HL-60 (cell line): ENCODE measurements at regions not wholly inside any gene's neighbourhood (a gene's known extent, or its start where the extent isn't known, plus 50 kb on each side); places are given as distances from the start of the nearest gene placed in this dataset.

ENCODE experiments used
- DNase-seq, 2 experiments: peaks; one replicate each; pipeline ENCODE4 v3.0.0-alpha.2; 2010 to 2020; ENCODE audit warnings: low read depth in 1 of 2, low spot score in 1 of 2
- H3K27ac ChIP-seq: fragments of 250-450 bp; sonication (Bioruptor Pico); replicated peaks from 2 replicates; pipeline ENCODE4 v1.5.1; 2020; ENCODE audit warnings: mild to moderate bottlenecking, moderate library complexity
- H3K27me3 ChIP-seq: fragments of 250-450 bp; sonication (Bioruptor Pico); 2 replicates; pipeline ENCODE4 v1.5.1; 2021; ENCODE audit warnings: mild to moderate bottlenecking, moderate library complexity; ENCODE audit not compliant: insufficient read depth, poor library complexity, severe bottlenecking
- H3K4me3 ChIP-seq: replicated peaks from 2 replicates; pipeline ENCODE4 v1.5.1; 2011; ENCODE audit warnings: mild to moderate bottlenecking, control low read depth, low read length; ENCODE audit not compliant: insufficient read depth
- GABPA ChIP-seq: IDR thresholded peaks from 2 replicates; pipeline ENCODE4 v1.6.1; 2012; ENCODE audit warnings: low read depth
- POLR2AphosphoS5 ChIP-seq: IDR thresholded peaks from 2 replicates; pipeline ENCODE4 v1.6.1; 2012; ENCODE audit warnings: low read depth
- SPI1 ChIP-seq: IDR thresholded peaks from 2 replicates; pipeline ENCODE4 v1.6.1; 2012; ENCODE audit warnings: low read depth, mild to moderate bottlenecking, borderline replicate concordance
- TF ChIP-seq, protein P1 (sequence below): IDR thresholded peaks from 2 replicates; pipeline ENCODE4 v1.6.1; 2012; ENCODE audit warnings: low read depth; ENCODE audit not compliant: insufficient replicate concordance
- TF ChIP-seq, protein P2 (sequence below): IDR thresholded peaks from one replicate; pipeline ENCODE4 v1.5.1; 2011; ENCODE audit warnings: low read length, control low read depth, inconsistent platforms; ENCODE audit not compliant: insufficient read depth

- DNase-seq, result no peak
- no peaks in the 10 kb centered on the region for H3K27me3 ChIP-seq
- TF ChIP-seq GABPA (no peak), SPI1 (no peak), POLR2AphosphoS5 (no peak)
- TF ChIP-seq, protein P1, sequence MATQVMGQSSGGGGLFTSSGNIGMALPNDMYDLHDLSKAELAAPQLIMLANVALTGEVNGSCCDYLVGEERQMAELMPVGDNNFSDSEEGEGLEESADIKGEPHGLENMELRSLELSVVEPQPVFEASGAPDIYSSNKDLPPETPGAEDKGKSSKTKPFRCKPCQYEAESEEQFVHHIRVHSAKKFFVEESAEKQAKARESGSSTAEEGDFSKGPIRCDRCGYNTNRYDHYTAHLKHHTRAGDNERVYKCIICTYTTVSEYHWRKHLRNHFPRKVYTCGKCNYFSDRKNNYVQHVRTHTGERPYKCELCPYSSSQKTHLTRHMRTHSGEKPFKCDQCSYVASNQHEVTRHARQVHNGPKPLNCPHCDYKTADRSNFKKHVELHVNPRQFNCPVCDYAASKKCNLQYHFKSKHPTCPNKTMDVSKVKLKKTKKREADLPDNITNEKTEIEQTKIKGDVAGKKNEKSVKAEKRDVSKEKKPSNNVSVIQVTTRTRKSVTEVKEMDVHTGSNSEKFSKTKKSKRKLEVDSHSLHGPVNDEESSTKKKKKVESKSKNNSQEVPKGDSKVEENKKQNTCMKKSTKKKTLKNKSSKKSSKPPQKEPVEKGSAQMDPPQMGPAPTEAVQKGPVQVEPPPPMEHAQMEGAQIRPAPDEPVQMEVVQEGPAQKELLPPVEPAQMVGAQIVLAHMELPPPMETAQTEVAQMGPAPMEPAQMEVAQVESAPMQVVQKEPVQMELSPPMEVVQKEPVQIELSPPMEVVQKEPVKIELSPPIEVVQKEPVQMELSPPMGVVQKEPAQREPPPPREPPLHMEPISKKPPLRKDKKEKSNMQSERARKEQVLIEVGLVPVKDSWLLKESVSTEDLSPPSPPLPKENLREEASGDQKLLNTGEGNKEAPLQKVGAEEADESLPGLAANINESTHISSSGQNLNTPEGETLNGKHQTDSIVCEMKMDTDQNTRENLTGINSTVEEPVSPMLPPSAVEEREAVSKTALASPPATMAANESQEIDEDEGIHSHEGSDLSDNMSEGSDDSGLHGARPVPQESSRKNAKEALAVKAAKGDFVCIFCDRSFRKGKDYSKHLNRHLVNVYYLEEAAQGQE, result no peak
- TF ChIP-seq, protein P2, sequence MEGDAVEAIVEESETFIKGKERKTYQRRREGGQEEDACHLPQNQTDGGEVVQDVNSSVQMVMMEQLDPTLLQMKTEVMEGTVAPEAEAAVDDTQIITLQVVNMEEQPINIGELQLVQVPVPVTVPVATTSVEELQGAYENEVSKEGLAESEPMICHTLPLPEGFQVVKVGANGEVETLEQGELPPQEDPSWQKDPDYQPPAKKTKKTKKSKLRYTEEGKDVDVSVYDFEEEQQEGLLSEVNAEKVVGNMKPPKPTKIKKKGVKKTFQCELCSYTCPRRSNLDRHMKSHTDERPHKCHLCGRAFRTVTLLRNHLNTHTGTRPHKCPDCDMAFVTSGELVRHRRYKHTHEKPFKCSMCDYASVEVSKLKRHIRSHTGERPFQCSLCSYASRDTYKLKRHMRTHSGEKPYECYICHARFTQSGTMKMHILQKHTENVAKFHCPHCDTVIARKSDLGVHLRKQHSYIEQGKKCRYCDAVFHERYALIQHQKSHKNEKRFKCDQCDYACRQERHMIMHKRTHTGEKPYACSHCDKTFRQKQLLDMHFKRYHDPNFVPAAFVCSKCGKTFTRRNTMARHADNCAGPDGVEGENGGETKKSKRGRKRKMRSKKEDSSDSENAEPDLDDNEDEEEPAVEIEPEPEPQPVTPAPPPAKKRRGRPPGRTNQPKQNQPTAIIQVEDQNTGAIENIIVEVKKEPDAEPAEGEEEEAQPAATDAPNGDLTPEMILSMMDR, result no peak
- H3K27ac ChIP-seq, result no peak overlapping the region
- H3K4me3 ChIP-seq, result no peak overlapping the region
Measured at GRCh38 chr7:21353388-21353780, 74.5 kb upstream of the SP4 start.

DNA sequence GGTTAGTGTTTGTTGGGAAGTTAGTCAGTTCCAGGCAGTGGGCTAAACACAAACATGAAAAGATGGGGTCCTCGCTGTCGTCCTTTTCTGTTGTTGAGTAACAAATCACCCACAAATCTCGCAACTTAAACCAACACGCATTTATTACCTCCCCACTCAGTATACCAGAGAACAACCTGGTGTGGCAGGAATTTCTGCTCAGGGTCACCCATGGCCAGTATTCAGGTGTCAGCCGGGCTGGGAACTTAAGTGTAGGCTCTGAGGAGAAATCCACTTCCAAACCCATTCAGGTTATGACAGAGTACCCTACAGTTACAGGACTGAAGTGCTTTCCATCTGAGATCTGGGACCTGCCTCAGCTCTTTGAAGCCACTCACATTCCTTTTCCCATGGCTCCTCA is 73.6 kb upstream of the SP4 start:
- no peak overlapping the region for H3K27ac ChIP-seq
- H3K27me3 ChIP-seq, result no peaks in the 10 kb centered on the region

GRCh38 chr7:21355406-21355874 is 72.4 kb upstream of the SP4 start:
- peak; percentile 83 to 89 for DNase-seq
- TF ChIP-seq POLR2AphosphoS5 (peak; percentile 60), GABPA (no peak; the same call in 1 of the 2 replicates), SPI1 (peak; percentile 97)
- TF ChIP-seq, protein P1, result no peak
- TF ChIP-seq, protein P2, result no peak
- Histone ChIP-seq H3K27ac (peak overlapping the region; percentile 41; the same call in 1 of the 2 replicates), H3K4me3 (no peak overlapping the region), H3K27me3 (no peaks in the 10 kb centered on the region)

More for the DNA sequence above, 73.6 kb upstream of the SP4 start:
- DNase-seq, result no peak
- no peak overlapping the region for H3K4me3 ChIP-seq
- TF ChIP-seq, protein P2, result no peak
- TF ChIP-seq SPI1, result no peak
- TF ChIP-seq, protein P1, result no peak
- no peak for TF ChIP-seq POLR2AphosphoS5
- no peak for TF ChIP-seq GABPA
